Natural killer cell (primary cell): ENCODE measurements at regions not wholly inside any gene's neighbourhood (a gene's known extent, or its start where the extent isn't known, plus 50 kb on each side); places are given as distances from the start of the nearest gene placed in this dataset.

Experiments
- ATAC-seq, 3 donors: fragments of 150-1000 bp in 2 of 3; fragments of 200-7000 bp in 1 of 3; cut with Tn5 transposase; 1 replicate in 1 of 3; 2 replicates in 2 of 3; pipeline ENCODE4 v1.10.0; 2021; ENCODE audit warnings: mild to moderate bottlenecking in 2 of 3, moderate library complexity in 2 of 3
- DNase-seq, 2 donors: peaks; one replicate each; pipeline versions ENCODE4 v3.0.0 to v3.0.0-alpha.2; 2013 to 2021; ENCODE audit warnings: mixed read lengths in 1 of 2
- H3K27ac ChIP-seq: one replicate; pipeline ENCODE4 v1.5.1; 2013; ENCODE audit warnings: mild to moderate bottlenecking, low read length
- H3K27me3 ChIP-seq: one replicate; pipeline ENCODE4 v1.6.1; 2013; ENCODE audit warnings: low read length; ENCODE audit not compliant: control insufficient read depth, insufficient read depth
- H3K36me3 ChIP-seq: one replicate; pipeline ENCODE4 v1.6.1; 2013; ENCODE audit warnings: low read length; ENCODE audit not compliant: control insufficient read depth, insufficient read depth
- H3K4me1 ChIP-seq: one replicate; pipeline ENCODE4 v1.6.1; 2013; ENCODE audit warnings: low read length; ENCODE audit not compliant: control insufficient read depth, insufficient read depth
- H3K4me3 ChIP-seq: one replicate; pipeline ENCODE4 v1.5.1; 2013; ENCODE audit warnings: low read length
- H3K9me3 ChIP-seq: one replicate; pipeline ENCODE4 v1.6.1; 2013; ENCODE audit warnings: low read length; ENCODE audit not compliant: control insufficient read depth, insufficient read depth
- H3K27ac Mint-ChIP-seq, 2 donors: one replicate each; pipeline ENCODE4 v1.8.0; 2022; ENCODE audit warnings: mild to moderate bottlenecking in 2 of 2, mixed read lengths in 2 of 2, moderate library complexity in 1 of 2
- H3K27me3 Mint-ChIP-seq, 2 donors: one replicate each; pipeline ENCODE4 v1.8.0; 2022; ENCODE audit warnings: low read depth in 2 of 2, mixed read lengths in 2 of 2
- H3K36me3 Mint-ChIP-seq: one replicate; pipeline ENCODE4 v1.8.0; 2022; ENCODE audit warnings: mixed read lengths
- H3K4me1 Mint-ChIP-seq, 2 donors: one replicate each; pipeline ENCODE4 v1.8.0; 2022; ENCODE audit warnings: mixed read lengths in 2 of 2
- H3K4me3 Mint-ChIP-seq: one replicate; pipeline ENCODE4 v1.8.0; 2022; ENCODE audit warnings: mild to moderate bottlenecking, moderate library complexity, mixed read lengths
- H3K9me3 Mint-ChIP-seq, 2 donors: one replicate each; pipeline ENCODE4 v1.8.0; 2022; ENCODE audit warnings: mixed read lengths in 2 of 2
- WGBS: methylation state at CpG from one replicate; pipeline ENCODE4 v1.1.7; 2013; ENCODE audit warnings: missing lambda C conversion rate; ENCODE audit not compliant: insufficient coverage; 5-methylcytosine and 5-hydroxymethylcytosine counted together
- intact Hi-C: fragments of 100-400 bp; cut with micrococcal nuclease; formaldehyde crosslinking; loops from one replicate; pipeline ENCODE4 v1.14.2; 2022
- TF ChIP-seq, protein P1 (sequence below): fragments of 200-600 bp; IDR thresholded peaks from one replicate; pipeline ENCODE4 v1.8.0; 2022; ENCODE audit warnings: antibody characterized with exemption

- Histone ChIP-seq H3K36me3 (peaks cover 14% of the 10 kb centered on the region), H3K4me1 (no peaks in the 10 kb centered on the region), H3K27me3 (no peaks in the 10 kb centered on the region), H3K4me3 (no peak overlapping the region), H3K27ac (no peak overlapping the region), H3K9me3 (peaks cover 22% of the 10 kb centered on the region)
- 96% methylated on average over 2 of the region's 2 CpGs for WGBS
- Mint-ChIP-seq H3K9me3 (peaks cover 21 to 33% of the 10 kb centered on the region in 2 donors), H3K27ac (no peak overlapping the region), H3K4me3 (no peak overlapping the region), H3K27me3 (no peaks in the 10 kb centered on the region), H3K36me3 (peaks cover 75% of the 10 kb centered on the region), H3K4me1 (peaks cover 6 to 20% of the 10 kb centered on the region in 2 donors)
- TF ChIP-seq, protein P1, sequence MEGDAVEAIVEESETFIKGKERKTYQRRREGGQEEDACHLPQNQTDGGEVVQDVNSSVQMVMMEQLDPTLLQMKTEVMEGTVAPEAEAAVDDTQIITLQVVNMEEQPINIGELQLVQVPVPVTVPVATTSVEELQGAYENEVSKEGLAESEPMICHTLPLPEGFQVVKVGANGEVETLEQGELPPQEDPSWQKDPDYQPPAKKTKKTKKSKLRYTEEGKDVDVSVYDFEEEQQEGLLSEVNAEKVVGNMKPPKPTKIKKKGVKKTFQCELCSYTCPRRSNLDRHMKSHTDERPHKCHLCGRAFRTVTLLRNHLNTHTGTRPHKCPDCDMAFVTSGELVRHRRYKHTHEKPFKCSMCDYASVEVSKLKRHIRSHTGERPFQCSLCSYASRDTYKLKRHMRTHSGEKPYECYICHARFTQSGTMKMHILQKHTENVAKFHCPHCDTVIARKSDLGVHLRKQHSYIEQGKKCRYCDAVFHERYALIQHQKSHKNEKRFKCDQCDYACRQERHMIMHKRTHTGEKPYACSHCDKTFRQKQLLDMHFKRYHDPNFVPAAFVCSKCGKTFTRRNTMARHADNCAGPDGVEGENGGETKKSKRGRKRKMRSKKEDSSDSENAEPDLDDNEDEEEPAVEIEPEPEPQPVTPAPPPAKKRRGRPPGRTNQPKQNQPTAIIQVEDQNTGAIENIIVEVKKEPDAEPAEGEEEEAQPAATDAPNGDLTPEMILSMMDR = no peak
- DNase-seq (no peak), ATAC-seq (no peak)
- intact Hi-C loops = no loop called here
Measured at GRCh38 chr16:31745900-31746299, 127.7 kb upstream of the ZNF267 start.

GRCh38 chr16:31754998-31755615 lies 118.5 kb upstream of the ZNF267 start:
- no peak overlapping the region for H3K27ac Mint-ChIP-seq
- peaks cover 32% of the 10 kb centered on the region for H3K36me3 ChIP-seq
- 96% methylated on average over 3 of the region's 7 CpGs for WGBS
- peaks cover 29% of the 10 kb centered on the region for H3K9me3 ChIP-seq
- no peak for ATAC-seq
- TF ChIP-seq, protein P1 = no peak
- peaks cover 25 to 44% of the 10 kb centered on the region in 2 donors for H3K9me3 Mint-ChIP-seq
- peaks cover 0 to 21% of the 10 kb centered on the region in 2 donors for H3K4me1 Mint-ChIP-seq
- peaks cover 79% of the 10 kb centered on the region for H3K36me3 Mint-ChIP-seq
- no peak overlapping the region for H3K27ac ChIP-seq
- no peaks in the 10 kb centered on the region for H3K4me1 ChIP-seq
- intact Hi-C loops = no loop called here
- no peak overlapping the region for H3K4me3 Mint-ChIP-seq
- H3K27me3 ChIP-seq = no peaks in the 10 kb centered on the region
- H3K4me3 ChIP-seq = no peak overlapping the region
- H3K27me3 Mint-ChIP-seq = no peaks in the 10 kb centered on the region
- no peak for DNase-seq

GRCh38 chr16:31764103-31764502 lies 109.5 kb upstream of the ZNF267 start:
- H3K4me3 ChIP-seq = no peak overlapping the region
- no peak overlapping the region for H3K27ac ChIP-seq
- H3K4me1 Mint-ChIP-seq = no peaks in the 10 kb centered on the region
- H3K36me3 ChIP-seq = peaks cover 2% of the 10 kb centered on the region
- TF ChIP-seq, protein P1 = no peak
- 100% methylated on average over 2 of the region's 2 CpGs for WGBS
- H3K36me3 Mint-ChIP-seq = peaks cover 52% of the 10 kb centered on the region
- H3K27me3 Mint-ChIP-seq = no peaks in the 10 kb centered on the region
- H3K9me3 ChIP-seq = peaks cover 52% of the 10 kb centered on the region
- H3K4me3 Mint-ChIP-seq = no peak overlapping the region
- ATAC-seq (no peak), DNase-seq (no peak)
- no peaks in the 10 kb centered on the region for H3K4me1 ChIP-seq
- H3K27me3 ChIP-seq = no peaks in the 10 kb centered on the region
- H3K9me3 Mint-ChIP-seq = peaks cover 8 to 24% of the 10 kb centered on the region in 2 donors
- H3K27ac Mint-ChIP-seq = no peak overlapping the region
- intact Hi-C loops = no loop called here

- Histone ChIP-seq H3K4me3 (no peak overlapping the region), H3K9me3 (peaks cover 76% of the 10 kb centered on the region), H3K27me3 (no peaks in the 10 kb centered on the region), H3K27ac (no peak overlapping the region), H3K36me3 (no peaks in the 10 kb centered on the region), H3K4me1 (no peaks in the 10 kb centered on the region)
- Mint-ChIP-seq H3K27ac (no peak overlapping the region), H3K27me3 (no peaks in the 10 kb centered on the region), H3K9me3 (peaks cover 6 to 18% of the 10 kb centered on the region in 2 donors), H3K4me3 (no peak overlapping the region), H3K4me1 (no peaks in the 10 kb centered on the region), H3K36me3 (peaks cover 35% of the 10 kb centered on the region)
- ATAC-seq (no peak), DNase-seq (no peak)
- TF ChIP-seq, protein P1 = no peak
- intact Hi-C loops = no loop called here
- 96% methylated on average over 10 of the region's 10 CpGs for WGBS
Measured at GRCh38 chr16:31767267-31767666, 106.3 kb upstream of the ZNF267 start.
